Daoy (cell line): ENCODE measurements at regions not wholly inside any gene's neighbourhood (a gene's known extent, or its start where the extent isn't known, plus 50 kb on each side); places are given as distances from the start of the nearest gene placed in this dataset.
"Not testable (repeated sequence)": the region's sequence is repeated elsewhere in the genome, so short reads cannot be mapped to it uniquely, and the experiment has no call there.

Source experiments
- DNase-seq: peaks from one replicate; pipeline ENCODE4 v3.0.0-alpha.2; 2015; ENCODE audit warnings: low read depth

- no peak for DNase-seq
Measured at GRCh38 chr13:60924856-60925255, 490.8 kb downstream of the PCDH20 start.

GRCh38 chr13:60922576-60923231 lies 492.9 kb downstream of the PCDH20 start:
- DNase-seq: no peak

GRCh38 chr13:60893801-60894200 lies 496.8 kb downstream of the TDRD3 start:
- DNase-seq: no peak

GRCh38 chr13:60887711-60888110 lies 490.7 kb downstream of the TDRD3 start:
- DNase-seq: no peak

- DNase-seq: no peak
Measured at GRCh38 chr13:60881507-60881906, 484.5 kb downstream of the TDRD3 start.

- no peak for DNase-seq
Measured at GRCh38 chr13:60873116-60873515, 476.1 kb downstream of the TDRD3 start.

GRCh38 chr13:60869941-60870613 lies 473.1 kb downstream of the TDRD3 start:
- DNase-seq: no peak

- DNase-seq: no peak
Measured at GRCh38 chr13:60869225-60869624, 472.2 kb downstream of the TDRD3 start.

GRCh38 chr13:60862036-60862435 lies 465.0 kb downstream of the TDRD3 start:
- DNase-seq: no peak

- DNase-seq: no peak
Measured at GRCh38 chr13:60857698-60858097, 460.7 kb downstream of the TDRD3 start.

GRCh38 chr13:60852886-60853285 lies 455.9 kb downstream of the TDRD3 start:
- no peak for DNase-seq

GRCh38 chr13:60851378-60851777 lies 454.4 kb downstream of the TDRD3 start:
- no peak for DNase-seq

- no peak for DNase-seq
Measured at GRCh38 chr13:60850526-60850925, 453.5 kb downstream of the TDRD3 start.

GRCh38 chr13:60838581-60838980 lies 441.6 kb downstream of the TDRD3 start:
- DNase-seq: no peak

GRCh38 chr13:60837806-60838205 lies 440.8 kb downstream of the TDRD3 start:
- DNase-seq: no peak

- DNase-seq: no peak
Measured at GRCh38 chr13:60836821-60837220, 439.8 kb downstream of the TDRD3 start.

GRCh38 chr13:60811581-60811980 lies 414.6 kb downstream of the TDRD3 start:
- DNase-seq: no peak

- DNase-seq: not testable (repeated sequence)
Measured at GRCh38 chr13:60805640-60806039, 408.6 kb downstream of the TDRD3 start.

- DNase-seq: no peak
Measured at GRCh38 chr13:60798503-60798902, 401.5 kb downstream of the TDRD3 start.

GRCh38 chr13:60797112-60797511 lies 400.1 kb downstream of the TDRD3 start:
- DNase-seq: no peak

GRCh38 chr13:60794751-60795150 lies 397.7 kb downstream of the TDRD3 start:
- DNase-seq: no peak

- no peak for DNase-seq
Measured at GRCh38 chr13:60790620-60791019, 393.6 kb downstream of the TDRD3 start.

GRCh38 chr13:60788156-60788829 lies 391.3 kb downstream of the TDRD3 start:
- no peak for DNase-seq
